HG02970 (cell line): ENCODE measurements at regions not wholly inside any gene's neighbourhood (a gene's known extent, or its start where the extent isn't known, plus 50 kb on each side); places are given as distances from the start of the nearest gene placed in this dataset.
"Not testable (repeated sequence)": the region's sequence is repeated elsewhere in the genome, so short reads cannot be mapped to it uniquely, and the experiment has no call there.

Experiments
- ATAC-seq: cut with Tn5 transposase; IDR thresholded peaks from one replicate; pipeline ENCODE4 v1.9.1; 2021; ENCODE audit warnings: mild to moderate bottlenecking, moderate library complexity, moderate number of reproducible peaks; ENCODE audit not compliant: unreplicated experiment, low FRiP score

- not testable (repeated sequence) for ATAC-seq
These were observed 147.6 kb upstream of the FERMT1 start for GRCh38 chr20:6270404-6270803.

GRCh38 chr20:6269168-6269873, 146.5 kb upstream of the FERMT1 start:
- ATAC-seq = no peak

DNA sequence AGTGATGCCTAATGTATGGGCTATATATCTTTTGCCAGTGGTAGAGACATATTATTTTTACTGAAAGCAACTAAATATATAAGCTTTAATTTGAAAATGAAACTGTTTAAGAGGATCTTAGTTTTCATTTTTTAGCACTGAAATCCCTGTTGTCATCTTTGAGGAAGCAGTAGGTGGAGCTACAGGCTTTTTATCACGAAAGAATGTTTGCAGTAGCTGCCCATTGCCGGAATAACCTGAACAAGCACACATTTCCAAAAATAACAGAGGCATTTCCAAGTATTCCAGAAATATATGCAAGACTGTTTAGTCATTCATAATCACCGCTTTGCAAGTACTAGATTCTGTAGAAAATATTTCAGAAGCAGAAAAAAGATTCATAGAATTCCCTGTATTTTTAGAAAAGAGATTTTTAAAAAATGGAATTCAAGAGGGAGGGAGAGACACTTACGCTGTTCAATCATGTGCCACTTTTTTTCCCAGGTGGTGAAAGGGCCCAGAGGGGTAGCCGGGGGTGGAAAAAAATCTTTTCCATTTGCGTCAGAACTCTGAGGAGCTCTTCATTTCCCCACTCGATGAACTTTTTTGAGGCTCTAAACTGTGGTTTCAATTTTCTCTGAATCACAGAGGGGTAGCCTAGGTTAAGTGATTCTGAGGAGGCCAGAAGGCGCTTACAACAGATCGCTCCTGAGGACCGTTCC, 142.5 kb upstream of the FERMT1 start:
- ATAC-seq = no peak

- no peak for ATAC-seq
These were observed 130.6 kb upstream of the FERMT1 start for GRCh38 chr20:6253396-6253795.

DNA sequence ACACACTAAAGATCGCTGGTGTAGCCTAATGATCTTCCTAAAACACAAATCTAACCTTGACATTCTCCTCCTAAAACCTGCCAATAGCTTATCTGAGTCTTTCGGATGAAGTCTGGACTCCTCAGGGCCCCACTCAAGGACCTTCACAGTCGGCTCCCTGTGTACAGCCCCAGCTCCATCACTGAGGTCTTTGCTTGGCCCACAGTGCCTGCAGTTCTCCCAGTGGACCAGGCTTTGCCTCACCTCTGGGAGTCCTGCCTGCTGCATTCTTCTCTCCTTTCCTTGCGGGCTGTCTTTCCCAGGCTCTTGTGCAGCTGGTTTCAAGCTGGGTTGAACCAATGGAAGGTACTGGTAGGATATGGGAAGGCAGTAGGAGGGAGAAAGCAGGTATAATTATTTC, 122.6 kb upstream of the FERMT1 start:
- ATAC-seq = no peak

GRCh38 chr20:6241591-6241990, 118.8 kb upstream of the FERMT1 start:
- no peak for ATAC-seq

DNA sequence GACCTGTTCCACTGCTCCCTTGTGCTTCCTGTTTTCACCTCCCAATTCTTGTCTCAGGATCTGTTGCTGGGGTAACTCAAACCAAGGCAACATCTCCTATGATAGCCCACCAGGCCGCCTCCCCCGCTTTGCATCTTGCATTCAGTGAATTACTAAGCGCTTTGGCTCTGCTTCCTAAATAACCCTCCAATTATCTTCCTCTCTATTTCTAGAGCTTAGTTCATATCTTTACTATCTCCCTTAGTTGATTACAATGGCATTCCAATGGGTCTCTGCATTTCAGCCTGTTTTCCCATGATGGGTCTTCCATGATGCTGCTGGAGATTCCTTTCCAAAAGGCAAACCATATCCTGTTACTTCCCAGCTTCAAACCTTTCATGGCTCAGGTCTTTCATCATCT, 117.2 kb upstream of the FERMT1 start:
- no peak for ATAC-seq

DNA sequence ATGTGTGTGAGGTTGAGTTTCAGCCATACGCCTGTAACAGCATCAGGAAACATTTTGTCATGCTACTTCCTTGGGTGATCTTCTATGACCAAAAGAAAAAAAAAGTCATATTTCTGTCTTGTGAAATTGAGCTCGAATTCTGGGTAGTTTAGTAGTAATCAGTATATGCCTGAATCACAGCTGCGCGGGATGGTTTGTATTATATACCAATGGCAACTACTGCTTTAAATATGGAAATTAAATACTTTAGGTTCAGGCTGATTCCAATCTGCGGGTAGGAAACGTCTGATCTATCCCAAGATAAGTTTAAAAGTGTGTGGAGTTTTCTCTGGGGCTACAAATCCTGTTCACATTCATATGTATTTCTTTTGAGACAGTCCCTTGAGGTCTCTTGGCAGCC, 115.6 kb upstream of the FERMT1 start:
- no peak for ATAC-seq

DNA sequence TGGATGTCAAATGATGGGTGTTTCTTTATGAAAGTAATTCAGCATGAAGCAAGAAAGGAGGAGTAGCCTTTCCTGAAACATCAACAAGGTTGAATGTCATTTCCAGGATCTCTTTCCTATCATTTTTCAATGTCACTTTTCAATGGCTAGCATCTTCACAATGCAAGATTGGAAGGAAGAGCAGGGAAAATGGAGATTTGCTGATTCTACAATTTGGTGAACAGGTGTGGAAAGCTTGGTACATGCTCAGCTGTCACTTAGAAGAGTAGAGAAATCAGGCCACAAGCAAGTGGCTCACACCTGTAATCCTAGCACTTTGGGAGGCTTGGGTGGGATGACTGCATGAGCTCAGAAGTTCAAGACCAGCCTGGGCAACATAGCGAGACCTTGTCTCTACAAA, 112.7 kb upstream of the FERMT1 start:
- ATAC-seq = no peak

DNA sequence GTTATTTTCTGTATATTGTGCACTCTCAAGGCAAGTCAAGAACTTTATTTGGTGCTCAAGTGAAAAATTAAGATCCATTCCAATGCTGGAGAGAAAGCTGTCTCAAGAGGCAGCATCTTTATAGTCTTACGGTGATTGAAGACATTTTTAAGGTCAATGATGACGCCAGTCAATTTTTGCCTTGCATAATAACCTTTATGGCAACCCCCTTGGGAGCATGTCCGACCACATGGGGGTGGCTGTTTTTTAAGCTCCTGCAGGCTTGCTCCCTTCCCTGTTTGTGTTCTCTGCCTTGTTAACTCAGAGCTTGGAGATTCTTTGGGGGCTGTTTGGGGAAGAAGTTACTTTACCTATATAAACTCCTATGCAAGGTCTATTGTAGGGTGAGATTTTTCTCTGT, 109.6 kb upstream of the FERMT1 start:
- no peak for ATAC-seq

DNA sequence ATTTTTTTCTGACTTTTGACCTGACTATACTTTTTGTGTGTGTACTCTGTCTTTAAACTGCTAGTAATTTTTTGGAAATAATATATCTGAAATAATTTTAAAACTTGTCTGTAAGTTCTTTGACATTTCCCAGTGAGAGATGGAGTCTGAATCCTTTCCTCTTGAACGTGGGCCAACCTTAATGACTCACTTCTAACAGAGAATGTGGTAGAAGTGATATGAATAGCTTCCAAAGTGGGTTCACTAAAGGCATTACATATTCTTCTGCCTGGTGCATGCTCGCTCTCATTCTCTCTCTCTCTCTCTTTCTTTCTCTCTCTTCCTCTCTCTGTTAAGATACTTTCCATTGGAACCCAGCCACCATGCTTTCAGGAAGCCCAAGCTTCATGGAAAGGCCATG, 108.7 kb upstream of the FERMT1 start:
- no peak for ATAC-seq

DNA sequence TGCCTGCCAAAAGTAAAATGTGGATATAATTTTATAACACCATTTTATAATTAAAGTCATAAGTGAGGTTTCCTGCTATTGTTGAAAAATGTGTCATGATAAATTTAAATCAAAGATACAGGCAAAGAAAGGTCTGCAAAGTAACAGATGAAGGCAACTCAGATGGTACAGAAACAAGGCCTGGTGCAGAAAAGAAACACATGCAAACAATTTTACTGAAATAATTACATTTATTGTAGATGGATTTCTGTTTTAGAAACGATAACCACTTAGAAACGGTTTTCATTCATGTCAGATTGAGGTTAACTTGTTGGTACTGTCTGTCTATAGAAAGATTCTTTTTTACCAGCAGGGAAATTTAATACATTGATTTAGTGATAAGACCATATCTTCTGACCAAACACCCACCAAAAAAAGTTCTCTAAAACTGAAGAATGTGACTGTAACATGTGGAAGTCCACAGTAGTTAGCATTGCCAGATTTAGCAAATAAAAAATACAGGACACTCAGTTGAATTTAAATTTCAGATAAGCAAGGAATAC, 105.5 kb upstream of the FERMT1 start:
- ATAC-seq = no peak

DNA sequence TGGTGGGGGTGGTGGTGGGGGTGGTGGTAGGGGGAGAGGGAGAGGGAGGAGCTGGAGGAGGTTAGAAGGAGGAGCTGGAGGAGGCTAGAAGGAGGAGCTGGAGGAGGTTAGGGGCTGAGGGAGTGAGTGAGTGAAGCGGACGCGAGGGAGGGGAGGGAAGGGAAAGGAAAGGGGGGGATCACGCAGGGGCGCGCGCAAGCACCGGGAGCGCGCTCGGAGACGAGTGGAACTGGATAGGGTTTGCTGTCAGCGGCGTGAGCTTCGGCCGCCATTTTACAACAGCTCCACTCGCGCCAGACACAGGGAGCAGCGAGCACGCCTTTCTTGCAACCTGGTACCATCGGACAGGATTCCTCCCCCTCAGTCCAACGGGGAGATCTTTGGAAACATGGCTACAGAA, 90.5 kb upstream of the FERMT1 start:
- no peak for ATAC-seq

DNA sequence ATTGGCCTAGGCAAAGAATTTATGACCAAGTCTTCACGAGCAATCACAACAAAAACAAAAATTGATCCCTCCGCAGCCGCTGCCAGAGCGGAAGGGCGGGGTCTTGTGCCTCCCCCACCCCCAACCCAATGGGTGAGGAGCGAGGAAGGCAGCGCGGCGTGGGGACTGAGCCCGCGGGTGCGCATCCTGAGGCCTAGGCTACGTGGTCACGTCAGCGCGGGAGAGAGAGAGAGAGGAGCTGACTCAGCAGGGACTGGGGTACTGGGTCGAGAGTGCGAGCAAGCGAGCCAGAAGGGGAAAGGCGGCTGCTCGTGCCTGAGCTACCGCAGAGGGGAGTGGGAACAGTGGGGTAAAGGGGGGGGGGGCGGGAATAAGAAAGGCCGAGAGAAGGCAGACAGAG, 90.1 kb upstream of the FERMT1 start:
- no peak for ATAC-seq

DNA sequence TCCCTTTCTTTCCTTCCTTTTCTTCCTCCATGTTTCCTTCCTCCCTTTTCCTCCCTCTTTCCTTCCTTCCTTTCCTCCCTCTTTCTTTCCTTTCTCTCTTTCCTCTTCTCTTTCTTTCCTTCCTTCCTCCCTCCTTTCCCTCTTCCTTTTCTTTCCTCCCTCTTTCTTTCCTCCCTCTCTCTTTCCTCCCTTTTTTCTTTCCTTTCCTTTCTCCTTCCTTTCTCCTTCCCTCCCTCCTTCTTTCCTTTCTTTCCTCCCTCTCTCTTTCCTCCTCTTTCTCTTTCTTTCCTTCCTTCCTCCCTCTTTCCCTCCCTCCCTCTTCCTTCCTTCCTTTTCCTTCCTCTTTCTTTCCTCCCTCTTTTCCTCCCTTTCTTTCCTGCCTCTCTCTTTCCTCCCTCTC, 86.3 kb upstream of the FERMT1 start:
- no peak for ATAC-seq

GRCh38 chr20:6200092-6200491, 77.3 kb upstream of the FERMT1 start:
- no peak for ATAC-seq

DNA sequence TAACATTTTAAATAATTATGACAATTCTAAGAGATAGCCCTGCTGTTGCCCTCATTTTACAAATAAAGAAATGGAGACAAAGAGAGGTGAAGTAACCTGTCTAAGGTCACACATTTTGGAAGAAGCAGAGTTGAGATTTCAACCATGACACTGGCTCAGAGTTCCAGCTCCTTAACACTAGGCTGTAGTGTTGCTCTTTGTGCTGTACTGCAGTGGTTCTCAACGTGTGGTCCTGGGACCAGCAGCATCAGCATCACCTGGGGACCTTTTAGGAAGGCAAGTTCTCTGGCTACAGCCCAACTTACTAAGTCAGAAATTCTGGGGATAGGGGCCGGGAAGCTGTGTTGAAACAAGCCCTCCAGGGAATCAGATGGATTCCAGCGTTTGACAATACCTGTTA, 62.4 kb upstream of the FERMT1 start:
- ATAC-seq = no peak

DNA sequence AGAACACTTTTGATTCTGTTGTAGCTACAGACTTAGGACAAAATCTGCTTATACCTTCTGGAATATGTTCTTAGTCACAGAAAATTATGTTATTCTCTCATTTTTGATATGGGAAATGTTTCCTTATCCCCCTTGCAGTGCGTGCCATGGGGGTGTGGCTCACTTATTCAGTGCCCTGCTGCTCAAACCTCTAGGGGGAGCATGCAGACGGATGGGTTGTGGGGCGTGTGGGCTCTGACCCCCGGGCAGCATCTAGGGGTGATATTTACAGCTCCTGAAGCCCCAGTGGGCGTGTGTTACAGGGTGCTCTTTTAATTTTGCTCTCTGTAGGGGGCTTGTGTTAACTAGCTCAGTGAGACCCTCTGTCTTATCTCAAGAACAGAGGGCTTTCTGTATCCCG, 61.3 kb upstream of the FERMT1 start:
- no peak for ATAC-seq

GRCh38 chr20:6180531-6180930, 57.7 kb upstream of the FERMT1 start:
- no peak for ATAC-seq

- ATAC-seq = no peak
These were observed 55.7 kb upstream of the FERMT1 start for GRCh38 chr20:6178537-6178936.

DNA sequence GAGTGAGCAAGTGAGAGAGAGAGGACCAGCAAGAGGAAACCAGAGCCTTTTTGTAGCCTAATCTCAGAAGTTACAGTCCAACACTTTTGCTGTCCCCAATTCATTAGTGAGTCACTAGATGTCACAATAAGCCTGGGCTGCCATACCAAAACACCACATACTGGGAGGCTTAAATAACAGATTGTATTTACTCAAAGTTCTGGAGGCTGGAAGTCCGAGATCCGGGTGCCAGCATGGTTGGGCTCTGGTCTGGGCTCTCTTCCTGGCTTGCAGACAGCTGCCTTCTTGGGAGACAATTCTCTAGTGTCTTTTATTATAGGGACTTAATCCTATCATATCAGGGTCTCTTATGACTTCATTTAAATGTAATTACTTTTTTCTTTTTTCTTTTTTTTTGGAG, 50.7 kb upstream of the FERMT1 start:
- no peak for ATAC-seq
